ENCODE measurements at regions not wholly inside any gene's neighbourhood (a gene's known extent, or its start where the extent isn't known, plus 50 kb on each side); places are given as distances from the start of the nearest gene placed in this dataset.

DNA sequence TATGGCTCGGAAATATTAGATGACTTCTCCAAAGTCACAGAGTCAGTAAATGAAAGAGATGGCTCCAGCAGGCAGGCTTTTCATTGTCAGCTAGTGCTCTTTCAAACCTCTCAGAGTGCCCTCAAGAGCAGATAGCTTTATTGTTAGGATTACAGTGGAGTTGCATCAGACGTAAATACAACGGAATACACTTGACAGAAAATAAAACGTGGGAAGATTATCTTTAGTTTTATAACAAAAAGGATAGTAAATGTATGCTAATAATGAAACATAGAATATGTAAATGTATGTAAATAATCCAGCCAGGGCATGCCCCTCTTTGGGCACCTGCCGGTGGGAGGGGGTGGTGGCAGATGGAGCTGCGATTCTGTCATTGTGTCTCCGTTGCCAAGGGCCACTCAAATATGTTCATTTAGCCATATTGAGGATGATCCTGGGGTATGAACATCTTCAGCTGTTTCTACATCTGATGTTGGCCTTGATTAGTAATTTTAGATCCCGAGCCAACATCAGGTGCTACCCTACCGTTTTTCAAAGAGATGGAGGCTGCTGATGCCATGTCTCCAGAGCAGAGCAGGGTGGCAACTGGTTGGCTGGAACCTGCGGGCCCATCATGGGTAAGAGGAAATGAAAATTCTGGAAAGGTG is 358.3 kb upstream of the SULF2 start:
- no peak for DNase-seq
- intact Hi-C loops (cut with micrococcal nuclease): no loop called here
- TF ChIP-seq, protein P1, sequence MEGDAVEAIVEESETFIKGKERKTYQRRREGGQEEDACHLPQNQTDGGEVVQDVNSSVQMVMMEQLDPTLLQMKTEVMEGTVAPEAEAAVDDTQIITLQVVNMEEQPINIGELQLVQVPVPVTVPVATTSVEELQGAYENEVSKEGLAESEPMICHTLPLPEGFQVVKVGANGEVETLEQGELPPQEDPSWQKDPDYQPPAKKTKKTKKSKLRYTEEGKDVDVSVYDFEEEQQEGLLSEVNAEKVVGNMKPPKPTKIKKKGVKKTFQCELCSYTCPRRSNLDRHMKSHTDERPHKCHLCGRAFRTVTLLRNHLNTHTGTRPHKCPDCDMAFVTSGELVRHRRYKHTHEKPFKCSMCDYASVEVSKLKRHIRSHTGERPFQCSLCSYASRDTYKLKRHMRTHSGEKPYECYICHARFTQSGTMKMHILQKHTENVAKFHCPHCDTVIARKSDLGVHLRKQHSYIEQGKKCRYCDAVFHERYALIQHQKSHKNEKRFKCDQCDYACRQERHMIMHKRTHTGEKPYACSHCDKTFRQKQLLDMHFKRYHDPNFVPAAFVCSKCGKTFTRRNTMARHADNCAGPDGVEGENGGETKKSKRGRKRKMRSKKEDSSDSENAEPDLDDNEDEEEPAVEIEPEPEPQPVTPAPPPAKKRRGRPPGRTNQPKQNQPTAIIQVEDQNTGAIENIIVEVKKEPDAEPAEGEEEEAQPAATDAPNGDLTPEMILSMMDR (IDR thresholded peaks at IDR 0.05; ENCODE audit: borderline replicate concordance): no peak

GRCh38 chr20:48142516-48142773 is 357.2 kb upstream of the SULF2 start:
- no peak overlapping the region for H3K27ac ChIP-seq (replicated peaks)
- peaks cover 64% of the 10 kb centered on the region for H3K27me3 ChIP-seq (ENCODE audit: low read depth)
- TF ChIP-seq, protein P1 (IDR thresholded peaks at IDR 0.05; ENCODE audit: borderline replicate concordance): no peak
- H3K4me3 ChIP-seq: no peak overlapping the region
- H3K4me1 ChIP-seq: no peaks in the 10 kb centered on the region
- H3K9me3 ChIP-seq (replicated peaks): peaks cover 21% of the 10 kb centered on the region
- H3K36me3 ChIP-seq: no peaks in the 10 kb centered on the region
- intact Hi-C loops (cut with micrococcal nuclease): no loop called here
- DNase-seq: no peak

More for the DNA sequence above, 358.3 kb upstream of the SULF2 start:
- Histone ChIP-seq H3K27me3 (ENCODE audit: low read depth) (peaks cover 57% of the 10 kb centered on the region), H3K27ac (replicated peaks) (no peak overlapping the region), H3K4me3 (no peak overlapping the region), H3K9me3 (replicated peaks) (peaks cover 21% of the 10 kb centered on the region), H3K4me1 (no peaks in the 10 kb centered on the region), H3K36me3 (no peaks in the 10 kb centered on the region)

DNA sequence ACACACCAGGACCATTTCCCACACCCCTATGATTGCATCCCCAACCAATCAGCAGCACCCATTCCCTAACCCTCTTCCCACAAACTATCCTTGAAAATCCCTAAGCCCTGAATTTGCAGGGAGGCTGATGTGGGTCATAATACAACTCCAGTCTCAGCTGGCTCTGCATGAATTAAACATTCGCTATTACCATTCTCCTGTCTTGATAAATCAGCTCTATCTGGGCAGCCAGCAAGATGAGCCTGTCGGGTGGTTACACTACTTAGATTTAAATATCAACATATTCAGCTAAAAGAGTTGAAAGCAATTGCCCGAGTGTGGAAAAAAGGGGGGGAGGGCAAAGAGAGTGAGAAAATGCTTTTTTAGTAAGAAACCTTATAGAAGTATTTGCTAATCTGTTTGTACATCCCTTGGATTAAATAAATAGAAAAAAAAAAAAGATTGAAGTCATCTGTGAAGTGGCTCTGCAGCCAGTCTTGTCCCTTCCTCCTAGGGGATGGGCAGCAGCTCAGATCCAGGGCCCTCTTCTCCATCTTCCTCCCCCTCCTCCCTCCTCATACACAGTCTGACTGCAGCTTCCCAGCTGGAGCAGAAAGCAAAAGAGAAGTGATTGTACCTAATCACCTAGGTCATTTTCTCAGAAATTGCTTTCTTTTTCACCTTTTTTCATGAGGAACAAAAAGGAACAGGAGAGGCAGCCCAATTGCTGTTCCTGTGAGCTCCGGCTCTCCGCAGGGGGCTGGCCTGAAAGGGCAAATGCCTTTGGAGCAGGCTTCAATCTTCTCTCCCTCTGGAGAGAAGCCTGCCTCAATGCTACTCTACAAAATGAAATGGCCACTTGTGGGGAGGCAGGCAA is 356.6 kb upstream of the SULF2 start:
- DNase-seq: no peak
- Histone ChIP-seq H3K27me3 (ENCODE audit: low read depth) (peaks cover 64% of the 10 kb centered on the region), H3K9me3 (replicated peaks) (peaks cover 21% of the 10 kb centered on the region), H3K36me3 (no peaks in the 10 kb centered on the region), H3K4me3 (no peak overlapping the region), H3K4me1 (no peaks in the 10 kb centered on the region), H3K27ac (replicated peaks) (no peak overlapping the region)
- intact Hi-C loops (cut with micrococcal nuclease): no loop called here
- TF ChIP-seq, protein P1 (IDR thresholded peaks at IDR 0.05; ENCODE audit: borderline replicate concordance): no peak

DNA sequence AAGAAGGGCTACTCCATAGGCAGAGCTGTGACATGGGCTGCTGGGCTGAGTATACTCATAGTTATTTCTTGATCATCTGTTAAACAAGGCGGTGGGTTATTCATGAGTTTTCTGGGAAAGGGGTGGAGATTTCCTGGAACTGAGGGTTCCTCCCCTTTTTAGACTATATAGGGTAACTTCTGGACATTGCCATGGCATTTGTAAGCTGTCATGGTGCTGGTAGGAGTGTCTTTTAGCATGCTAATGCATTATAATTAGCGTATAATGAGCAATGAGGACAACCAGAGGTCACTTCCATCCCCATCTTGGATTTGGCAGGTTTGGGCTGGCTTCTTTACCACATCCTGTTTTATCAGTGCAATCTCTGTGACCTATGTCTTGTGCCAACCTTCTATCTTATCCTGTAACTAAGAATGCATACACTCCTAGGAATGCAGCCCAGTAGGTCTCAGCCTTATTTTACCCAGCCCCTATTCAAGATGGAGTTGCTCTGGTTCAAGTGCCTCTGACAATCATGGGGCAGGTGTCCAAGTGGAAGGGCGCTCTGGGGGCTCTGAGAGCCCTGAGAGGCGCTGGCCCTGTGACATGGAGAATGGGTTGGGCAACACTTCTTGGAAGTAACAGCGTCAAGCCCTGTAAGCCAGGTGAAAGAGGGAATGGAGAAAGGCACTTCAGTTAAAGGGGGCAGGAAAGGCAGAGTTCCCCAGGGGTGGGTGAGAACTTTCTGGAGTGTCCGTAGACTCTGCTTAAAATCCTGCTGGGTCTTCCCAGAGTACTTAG is 354.2 kb upstream of the SULF2 start:
- H3K9me3 ChIP-seq (replicated peaks): peaks cover 21% of the 10 kb centered on the region
- peaks cover 64% of the 10 kb centered on the region for H3K27me3 ChIP-seq (ENCODE audit: low read depth)
- DNase-seq: no peak
- no peak overlapping the region for H3K4me3 ChIP-seq
- no peaks in the 10 kb centered on the region for H3K4me1 ChIP-seq
- H3K27ac ChIP-seq (replicated peaks): no peak overlapping the region
- intact Hi-C loops (cut with micrococcal nuclease): no loop called here
- H3K36me3 ChIP-seq: no peaks in the 10 kb centered on the region
- TF ChIP-seq, protein P1 (IDR thresholded peaks at IDR 0.05; ENCODE audit: borderline replicate concordance): no peak

DNA sequence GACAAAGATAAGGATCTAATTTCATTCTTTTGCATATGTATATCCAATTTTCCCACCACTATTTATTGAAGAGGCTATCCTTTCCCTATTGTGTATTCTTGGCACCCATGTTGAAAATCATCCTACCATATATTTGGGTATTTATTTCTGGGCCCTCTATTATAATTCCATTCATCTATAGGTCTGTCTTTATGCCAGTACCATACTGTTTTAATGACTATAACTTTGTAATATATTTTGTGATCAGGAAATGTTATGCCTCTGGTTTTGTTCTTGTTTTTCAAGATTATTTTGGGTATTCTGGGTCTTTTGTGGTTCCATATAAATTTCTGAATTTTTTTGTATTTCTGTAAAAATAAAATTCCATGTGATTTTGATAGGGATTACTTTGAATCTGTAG is 347.6 kb upstream of the SULF2 start:
- Histone ChIP-seq H3K36me3 (no peaks in the 10 kb centered on the region), H3K4me1 (no peaks in the 10 kb centered on the region), H3K27me3 (ENCODE audit: low read depth) (peaks cover 23% of the 10 kb centered on the region), H3K4me3 (no peak overlapping the region), H3K9me3 (replicated peaks) (peaks cover 18% of the 10 kb centered on the region), H3K27ac (replicated peaks) (no peak overlapping the region)
- TF ChIP-seq, protein P1 (IDR thresholded peaks at IDR 0.05; ENCODE audit: borderline replicate concordance): no peak
- DNase-seq: no peak
- intact Hi-C loops (cut with micrococcal nuclease): no loop called here
